ENCODE measurements at regions not wholly inside any gene's neighbourhood (a gene's known extent, or its start where the extent isn't known, plus 50 kb on each side); places are given as distances from the start of the nearest gene placed in this dataset.

- Mint-ChIP-seq H3K4me3 (no peak overlapping the region), H3K27me3 (ENCODE audit: low read depth in 2 of 2) (peaks cover 0 to 4% of the 10 kb centered on the region in 2 donors), H3K9me3 (peaks cover 0 to 5% of the 10 kb centered on the region in 2 donors), H3K36me3 (no peaks in the 10 kb centered on the region), H3K27ac (no peak overlapping the region), H3K4me1 (no peaks in the 10 kb centered on the region)
- no peak for DNase-seq
- no peaks in the 10 kb centered on the region for H3K27me3 ChIP-seq (ENCODE audit: control insufficient read depth, insufficient read depth, low read length)
- no peak overlapping the region for H3K27ac ChIP-seq (ENCODE audit: low read length)
- no peak overlapping the region for H3K4me3 ChIP-seq (ENCODE audit: low read length)
- intact Hi-C loops (cut with micrococcal nuclease) = no loop called here
- H3K4me1 ChIP-seq (ENCODE audit: control insufficient read depth, insufficient read depth, low read length) = no peaks in the 10 kb centered on the region
- no peaks in the 10 kb centered on the region for H3K36me3 ChIP-seq (ENCODE audit: control insufficient read depth, insufficient read depth, low read length)
- no peaks in the 10 kb centered on the region for H3K9me3 ChIP-seq (ENCODE audit: control insufficient read depth, insufficient read depth, low read length)
- no peak for ATAC-seq
- TF ChIP-seq, protein P1, sequence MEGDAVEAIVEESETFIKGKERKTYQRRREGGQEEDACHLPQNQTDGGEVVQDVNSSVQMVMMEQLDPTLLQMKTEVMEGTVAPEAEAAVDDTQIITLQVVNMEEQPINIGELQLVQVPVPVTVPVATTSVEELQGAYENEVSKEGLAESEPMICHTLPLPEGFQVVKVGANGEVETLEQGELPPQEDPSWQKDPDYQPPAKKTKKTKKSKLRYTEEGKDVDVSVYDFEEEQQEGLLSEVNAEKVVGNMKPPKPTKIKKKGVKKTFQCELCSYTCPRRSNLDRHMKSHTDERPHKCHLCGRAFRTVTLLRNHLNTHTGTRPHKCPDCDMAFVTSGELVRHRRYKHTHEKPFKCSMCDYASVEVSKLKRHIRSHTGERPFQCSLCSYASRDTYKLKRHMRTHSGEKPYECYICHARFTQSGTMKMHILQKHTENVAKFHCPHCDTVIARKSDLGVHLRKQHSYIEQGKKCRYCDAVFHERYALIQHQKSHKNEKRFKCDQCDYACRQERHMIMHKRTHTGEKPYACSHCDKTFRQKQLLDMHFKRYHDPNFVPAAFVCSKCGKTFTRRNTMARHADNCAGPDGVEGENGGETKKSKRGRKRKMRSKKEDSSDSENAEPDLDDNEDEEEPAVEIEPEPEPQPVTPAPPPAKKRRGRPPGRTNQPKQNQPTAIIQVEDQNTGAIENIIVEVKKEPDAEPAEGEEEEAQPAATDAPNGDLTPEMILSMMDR (IDR thresholded peaks at IDR 0.05) = no peak
Measured at GRCh38 chr11:103768816-103769215, 267.6 kb upstream of the DDI1 start.

GRCh38 chr11:103773059-103773458 lies 263.4 kb upstream of the DDI1 start:
- no peaks in the 10 kb centered on the region for H3K27me3 Mint-ChIP-seq (ENCODE audit: low read depth in 2 of 2)
- Histone ChIP-seq H3K27ac (ENCODE audit: low read length) (no peak overlapping the region), H3K4me3 (ENCODE audit: low read length) (no peak overlapping the region), H3K36me3 (ENCODE audit: control insufficient read depth, insufficient read depth, low read length) (no peaks in the 10 kb centered on the region), H3K4me1 (ENCODE audit: control insufficient read depth, insufficient read depth, low read length) (no peaks in the 10 kb centered on the region), H3K9me3 (ENCODE audit: control insufficient read depth, insufficient read depth, low read length) (no peaks in the 10 kb centered on the region), H3K27me3 (ENCODE audit: control insufficient read depth, insufficient read depth, low read length) (no peaks in the 10 kb centered on the region)
- no peaks in the 10 kb centered on the region for H3K4me1 Mint-ChIP-seq
- H3K27ac Mint-ChIP-seq = no peak overlapping the region
- H3K9me3 Mint-ChIP-seq = no peaks in the 10 kb centered on the region
- ATAC-seq (no peak), DNase-seq (no peak)
- no peaks in the 10 kb centered on the region for H3K36me3 Mint-ChIP-seq
- TF ChIP-seq, protein P1 (IDR thresholded peaks at IDR 0.05) = no peak
- intact Hi-C loops (cut with micrococcal nuclease) = no loop called here
- no peak overlapping the region for H3K4me3 Mint-ChIP-seq
- WGBS (ENCODE audit: insufficient coverage) = no CpG with 5 or more reads among the region's 2 CpGs

DNA sequence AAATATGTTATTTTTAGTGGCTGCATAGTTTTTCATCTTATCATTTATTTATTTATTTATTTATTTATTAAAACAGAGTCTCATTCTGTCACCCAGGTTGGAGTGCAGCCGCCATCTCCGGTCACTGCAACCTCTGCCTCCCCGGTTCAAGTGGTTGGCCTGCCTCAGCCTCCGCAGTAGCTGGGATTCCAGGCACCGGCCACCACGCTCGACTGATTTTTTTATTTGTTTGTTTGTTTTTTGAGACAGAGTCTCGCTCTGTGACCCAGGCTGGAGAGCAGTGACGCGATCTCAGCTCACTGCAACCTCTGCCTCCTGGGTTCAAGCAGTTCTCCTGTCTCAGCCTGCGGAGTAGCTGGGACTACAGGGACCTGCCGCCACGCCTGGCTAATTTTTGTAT lies 262.9 kb upstream of the DDI1 start:
- ATAC-seq (no peak), DNase-seq (no peak)
- Mint-ChIP-seq H3K4me1 (no peaks in the 10 kb centered on the region), H3K27ac (no peak overlapping the region), H3K27me3 (ENCODE audit: low read depth in 2 of 2) (no peaks in the 10 kb centered on the region), H3K9me3 (no peaks in the 10 kb centered on the region), H3K4me3 (no peak overlapping the region), H3K36me3 (no peaks in the 10 kb centered on the region)
- Histone ChIP-seq H3K4me3 (ENCODE audit: low read length) (no peak overlapping the region), H3K27ac (ENCODE audit: low read length) (no peak overlapping the region), H3K9me3 (ENCODE audit: control insufficient read depth, insufficient read depth, low read length) (no peaks in the 10 kb centered on the region), H3K36me3 (ENCODE audit: control insufficient read depth, insufficient read depth, low read length) (no peaks in the 10 kb centered on the region), H3K4me1 (ENCODE audit: control insufficient read depth, insufficient read depth, low read length) (no peaks in the 10 kb centered on the region), H3K27me3 (ENCODE audit: control insufficient read depth, insufficient read depth, low read length) (no peaks in the 10 kb centered on the region)
- TF ChIP-seq, protein P1 (IDR thresholded peaks at IDR 0.05) = no peak
- intact Hi-C loops (cut with micrococcal nuclease) = no loop called here
- WGBS (ENCODE audit: insufficient coverage) = 96% methylated on average over 13 of the region's 13 CpGs

GRCh38 chr11:103779054-103779453 lies 257.4 kb upstream of the DDI1 start:
- H3K36me3 Mint-ChIP-seq = no peaks in the 10 kb centered on the region
- H3K27ac Mint-ChIP-seq = no peak overlapping the region

More at GRCh38 chr11:103779054-103779453, 257.4 kb upstream of the DDI1 start:
- Histone ChIP-seq H3K4me3 (ENCODE audit: low read length) (no peak overlapping the region), H3K9me3 (ENCODE audit: control insufficient read depth, insufficient read depth, low read length) (no peaks in the 10 kb centered on the region), H3K4me1 (ENCODE audit: control insufficient read depth, insufficient read depth, low read length) (no peaks in the 10 kb centered on the region), H3K36me3 (ENCODE audit: control insufficient read depth, insufficient read depth, low read length) (no peaks in the 10 kb centered on the region), H3K27me3 (ENCODE audit: control insufficient read depth, insufficient read depth, low read length) (no peaks in the 10 kb centered on the region), H3K27ac (ENCODE audit: low read length) (no peak overlapping the region)
- WGBS (ENCODE audit: insufficient coverage) = no CpG with 5 or more reads among the region's 1 CpG
- DNase-seq = no peak
- no peaks in the 10 kb centered on the region for H3K9me3 Mint-ChIP-seq
- no peak for ATAC-seq
- TF ChIP-seq, protein P1 (IDR thresholded peaks at IDR 0.05) = no peak
- intact Hi-C loops (cut with micrococcal nuclease) = no loop called here
- H3K4me3 Mint-ChIP-seq = no peak overlapping the region
- H3K27me3 Mint-ChIP-seq (ENCODE audit: low read depth in 2 of 2) = peaks cover 0 to 7% of the 10 kb centered on the region in 2 donors
- no peaks in the 10 kb centered on the region for H3K4me1 Mint-ChIP-seq
